Left lung (tissue), 4 donors: ENCODE measurements at regions not wholly inside any gene's neighbourhood (a gene's known extent, or its start where the extent isn't known, plus 50 kb on each side); places are given as distances from the start of the nearest gene placed in this dataset.

Experiments used
- ATAC-seq: fragments of 200-7000 bp; cut with Tn5 transposase; one replicate; pipeline ENCODE4 v1.9.1; 2020; ENCODE audit warnings: moderate library complexity
- DNase-seq, 4 donors: peaks; one replicate each; pipeline ENCODE4 v3.0.0-alpha.2; 2013 to 2020
- H3K27ac ChIP-seq, 2 donors: fragments of 200-600 bp; sonication (generic) in 1 of 2; one replicate each; pipeline versions ENCODE4 v1.5.0 to v1.8.0; 2020 to 2021
- H3K27me3 ChIP-seq, 2 donors: fragments of 200-600 bp; sonication (generic) in 1 of 2; one replicate each; pipeline versions ENCODE4 v1.5.0 to v1.8.0; 2020 to 2021
- H3K36me3 ChIP-seq, 2 donors: fragments of 200-600 bp; sonication (generic) in 1 of 2; one replicate each; pipeline versions ENCODE4 v1.5.0 to v1.8.0; 2020 to 2021
- H3K4me1 ChIP-seq, 2 donors: fragments of 200-600 bp; one replicate each; pipeline ENCODE4 v1.8.0; 2021
- H3K4me3 ChIP-seq, 2 donors: fragments of 200-600 bp; sonication (generic) in 1 of 2; one replicate each; pipeline versions ENCODE4 v1.5.0 to v1.8.0; 2020 to 2021; ENCODE audit warnings: mild to moderate bottlenecking in 1 of 2
- H3K9me3 ChIP-seq, 2 donors: fragments of 200-600 bp; sonication (generic) in 1 of 2; one replicate each; pipeline versions ENCODE4 v1.5.0 to v1.8.0; 2020 to 2021
- CTCF ChIP-seq, 2 donors: fragments of 200-600 bp; sonication (generic) in 1 of 2; IDR thresholded peaks; one replicate each; pipeline versions ENCODE4 v1.5.0 to v1.8.0; 2021; ENCODE audit warnings: antibody characterized with exemption in 2 of 2
- intact Hi-C, 2 donors: fragments of 100-400 bp; cut with DNase I; formaldehyde crosslinking; loops; one replicate each; pipeline versions ENCODE4 v1.11.2 to v1.14.2; 2022
- donor health status: DM: no; HTN: yes; CAD: no.
- donor health status: DM: no; HTN: no; CAD: no.

DNA sequence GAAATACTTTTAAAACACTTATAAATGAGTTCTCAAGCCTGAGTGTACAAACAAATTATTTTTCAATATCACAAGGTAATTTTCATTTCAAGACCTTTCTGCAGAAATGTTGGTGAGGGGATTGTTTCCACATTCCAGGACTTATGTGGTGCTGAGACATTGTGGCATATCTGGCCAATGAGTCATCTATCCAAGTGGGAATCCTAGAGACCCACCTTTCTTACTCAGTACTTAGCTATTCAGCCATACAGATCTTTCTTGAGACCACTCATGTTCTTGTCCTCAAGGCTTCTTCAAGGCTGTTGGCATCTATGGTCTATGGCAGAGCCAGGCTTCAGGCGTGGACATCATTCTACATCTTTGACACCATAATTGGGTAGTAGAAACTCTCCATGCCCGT is 225.4 kb downstream of the DKK1 start:
- Histone ChIP-seq H3K4me1 (no peaks in the 10 kb centered on the region), H3K27me3 (no peaks in the 10 kb centered on the region), H3K27ac (no peak overlapping the region), H3K9me3 (no peaks in the 10 kb centered on the region), H3K36me3 (no peaks in the 10 kb centered on the region), H3K4me3 (no peak overlapping the region)
- intact Hi-C loops, result no loop called here
- DNase-seq (no peak), ATAC-seq (no peak)
- no peak for TF ChIP-seq CTCF (IDR thresholded peaks at IDR 0.05)

DNA sequence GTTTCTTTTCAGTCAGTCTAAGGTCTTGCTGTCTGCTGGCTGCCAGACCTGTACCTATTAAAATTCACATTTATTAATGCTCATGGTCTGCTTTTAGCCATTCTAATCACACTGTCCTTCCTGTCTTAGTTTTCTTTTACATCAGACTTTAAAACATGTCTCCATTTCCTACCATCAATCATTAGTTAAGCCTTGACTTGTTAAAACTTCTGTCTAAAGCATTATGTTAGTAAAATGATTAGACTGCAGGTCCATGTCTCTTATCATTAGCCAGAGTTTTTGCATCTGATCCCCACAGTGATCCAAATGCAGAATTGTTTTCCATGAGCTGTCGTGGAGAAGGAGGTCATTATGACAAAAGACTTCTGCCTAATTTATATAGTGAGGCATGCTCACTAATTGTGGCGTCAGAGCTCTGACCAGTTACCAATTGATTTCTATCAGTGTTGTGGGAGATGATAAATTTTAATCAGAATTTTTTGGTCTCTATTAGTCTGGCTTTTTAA is 226.5 kb downstream of the DKK1 start:
- no peaks in the 10 kb centered on the region for H3K36me3 ChIP-seq
- no peak overlapping the region for H3K4me3 ChIP-seq
- DNase-seq, result no peak
- H3K27ac ChIP-seq, result no peak overlapping the region
- intact Hi-C loops, result no loop called here
- no peaks in the 10 kb centered on the region for H3K27me3 ChIP-seq
- no peak for TF ChIP-seq CTCF (IDR thresholded peaks at IDR 0.05)
- H3K4me1 ChIP-seq, result no peaks in the 10 kb centered on the region
- ATAC-seq, result no peak
- no peaks in the 10 kb centered on the region for H3K9me3 ChIP-seq

- Histone ChIP-seq H3K36me3 (no peaks in the 10 kb centered on the region), H3K27ac (no peak overlapping the region), H3K4me1 (no peaks in the 10 kb centered on the region), H3K27me3 (no peaks in the 10 kb centered on the region), H3K4me3 (no peak overlapping the region), H3K9me3 (no peaks in the 10 kb centered on the region)
- TF ChIP-seq CTCF (IDR thresholded peaks at IDR 0.05), result no peak
- DNase-seq (no peak), ATAC-seq (no peak)
- intact Hi-C loops, result no loop called here
Observed at GRCh38 chr10:52541006-52541473, 227.0 kb downstream of the DKK1 start.

- Histone ChIP-seq H3K4me3 (no peak overlapping the region), H3K9me3 (peaks cover 0 to 3% of the 10 kb centered on the region in 2 donors), H3K27ac (no peak overlapping the region), H3K36me3 (no peaks in the 10 kb centered on the region), H3K4me1 (no peaks in the 10 kb centered on the region), H3K27me3 (no peaks in the 10 kb centered on the region)
- intact Hi-C loops, result no loop called here
- no peak for DNase-seq
- no peak for ATAC-seq
- no peak for TF ChIP-seq CTCF (IDR thresholded peaks at IDR 0.05)
Observed at GRCh38 chr10:52542906-52543305, 228.8 kb downstream of the DKK1 start.

DNA sequence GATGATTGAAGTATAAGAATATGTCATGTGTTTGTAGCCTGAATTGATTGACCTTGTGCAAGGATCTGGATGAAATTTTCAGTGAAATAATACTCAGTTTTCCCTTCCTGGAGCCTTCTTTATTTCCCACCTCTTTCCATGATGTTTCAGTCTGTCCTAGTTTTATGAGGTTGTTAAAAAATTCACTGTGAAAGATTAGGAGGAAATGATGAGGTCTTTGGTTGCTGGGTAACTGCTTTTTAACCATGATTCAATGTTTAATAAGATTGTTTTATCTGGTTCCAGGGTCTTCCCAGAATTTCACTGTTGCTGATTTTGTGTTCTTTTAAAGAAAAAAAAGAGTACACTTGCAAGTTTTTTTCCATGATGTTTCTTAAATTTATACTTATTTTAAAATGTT is 221.5 kb downstream of the MBL2 start:
- DNase-seq, result no peak
- Histone ChIP-seq H3K9me3 (peaks cover 0 to 3% of the 10 kb centered on the region in 2 donors), H3K4me3 (no peak overlapping the region), H3K27me3 (no peaks in the 10 kb centered on the region), H3K36me3 (no peaks in the 10 kb centered on the region), H3K4me1 (no peaks in the 10 kb centered on the region), H3K27ac (no peak overlapping the region)
- no peak for ATAC-seq
- intact Hi-C loops, result no loop called here
- no peak for TF ChIP-seq CTCF (IDR thresholded peaks at IDR 0.05)
